BJ (cell line): ENCODE measurements at regions not wholly inside any gene's neighbourhood (a gene's known extent, or its start where the extent isn't known, plus 50 kb on each side); places are given as distances from the start of the nearest gene placed in this dataset.
"Not testable (repeated sequence)": the region's sequence is repeated elsewhere in the genome, so short reads cannot be mapped to it uniquely, and the experiment has no call there.

Experiments used
- CTCF ChIA-PET: fragments of 350-600 bp; formaldehyde crosslinking; extraction: SDS; loops from one replicate; lab custom pipeline; 2021; ENCODE audit warnings: antibody characterized with exemption, inconsistent platforms; lab: Yijun Ruan, JAX
- POLR2A ChIA-PET: fragments of 300-600 bp; sonication (Branson Sonifier 250); formaldehyde crosslinking; extraction: SDS; loops from one replicate; lab custom pipeline; 2021; ENCODE audit warnings: antibody characterized with exemption; lab: Charles Lee
- DNase-seq: peaks from one replicate; pipeline ENCODE4 v3.0.0-alpha.2; 2011; ENCODE audit warnings: low read depth
- H3K27me3 ChIP-seq: 2 replicates; pipeline ENCODE4 v1.6.0; 2011; ENCODE audit warnings: low read length; ENCODE audit not compliant: control insufficient read depth, insufficient read depth
- H3K36me3 ChIP-seq: 2 replicates; pipeline ENCODE4 v1.5.1; 2011; ENCODE audit warnings: low read length; ENCODE audit not compliant: control insufficient read depth, insufficient read depth
- H3K4me3 ChIP-seq: 2 replicates; pipeline ENCODE4 v1.5.1; 2011; ENCODE audit warnings: low read depth, mild to moderate bottlenecking, control low read depth, low read length
- TF ChIP-seq, protein P1 (sequence below): IDR thresholded peaks from 2 replicates; pipeline ENCODE4 v1.5.1; 2011; ENCODE audit warnings: low read depth, mild to moderate bottlenecking, control low read depth, inconsistent platforms, low read length, moderate library complexity; ENCODE audit not compliant: insufficient read depth

DNA sequence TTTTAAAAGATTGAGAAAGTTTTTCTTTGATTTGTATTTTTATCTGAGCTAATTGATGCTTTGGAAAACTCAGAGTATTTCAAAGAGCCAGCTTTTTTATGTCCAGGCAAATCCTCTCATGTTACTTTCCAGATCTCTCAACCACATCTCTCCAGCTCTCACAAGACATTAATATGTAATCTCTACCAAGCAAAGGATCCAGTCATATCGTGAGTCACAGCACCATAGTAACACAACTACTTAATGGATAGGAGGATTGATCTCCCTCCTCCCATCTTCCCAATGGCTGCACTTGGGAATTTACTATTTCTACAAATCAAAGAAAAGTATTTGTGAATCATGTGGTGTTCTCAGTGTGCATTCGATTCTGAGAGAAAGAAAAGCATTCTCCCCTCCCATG, 63.3 kb downstream of the POU4F1 start:
- CTCF ChIA-PET, result no interaction called here
- no peak for DNase-seq

DNA sequence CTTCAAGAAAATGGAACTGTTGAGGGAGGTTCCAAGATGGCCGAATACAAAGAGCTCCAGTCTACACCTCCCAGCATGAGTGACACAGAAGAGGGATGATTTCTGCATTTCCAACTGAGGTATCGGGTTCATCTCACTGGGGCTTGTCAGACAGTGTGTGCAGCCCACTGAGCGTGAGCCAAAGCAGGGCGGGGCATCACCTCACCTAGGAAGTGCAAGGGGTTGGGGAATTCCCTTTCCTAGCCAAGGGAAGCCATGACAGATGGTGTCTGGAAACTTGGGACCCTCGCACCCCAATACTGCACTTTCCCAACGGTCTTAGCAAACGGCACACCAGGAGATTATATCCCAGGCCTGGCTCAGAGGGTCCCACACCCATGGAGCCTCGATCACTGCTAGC, 77.3 kb downstream of the POU4F1 start:
- H3K27me3 ChIP-seq, H3K4me3 ChIP-seq, CTCF ChIA-PET, H3K36me3 ChIP-seq, POLR2A ChIA-PET, DNase-seq: not testable (repeated sequence)

More for the DNA sequence above, 63.3 kb downstream of the POU4F1 start:
- H3K27me3 ChIP-seq, result no peaks in the 10 kb centered on the region
- POLR2A ChIA-PET, result no interaction called here
- TF ChIP-seq, protein P1, sequence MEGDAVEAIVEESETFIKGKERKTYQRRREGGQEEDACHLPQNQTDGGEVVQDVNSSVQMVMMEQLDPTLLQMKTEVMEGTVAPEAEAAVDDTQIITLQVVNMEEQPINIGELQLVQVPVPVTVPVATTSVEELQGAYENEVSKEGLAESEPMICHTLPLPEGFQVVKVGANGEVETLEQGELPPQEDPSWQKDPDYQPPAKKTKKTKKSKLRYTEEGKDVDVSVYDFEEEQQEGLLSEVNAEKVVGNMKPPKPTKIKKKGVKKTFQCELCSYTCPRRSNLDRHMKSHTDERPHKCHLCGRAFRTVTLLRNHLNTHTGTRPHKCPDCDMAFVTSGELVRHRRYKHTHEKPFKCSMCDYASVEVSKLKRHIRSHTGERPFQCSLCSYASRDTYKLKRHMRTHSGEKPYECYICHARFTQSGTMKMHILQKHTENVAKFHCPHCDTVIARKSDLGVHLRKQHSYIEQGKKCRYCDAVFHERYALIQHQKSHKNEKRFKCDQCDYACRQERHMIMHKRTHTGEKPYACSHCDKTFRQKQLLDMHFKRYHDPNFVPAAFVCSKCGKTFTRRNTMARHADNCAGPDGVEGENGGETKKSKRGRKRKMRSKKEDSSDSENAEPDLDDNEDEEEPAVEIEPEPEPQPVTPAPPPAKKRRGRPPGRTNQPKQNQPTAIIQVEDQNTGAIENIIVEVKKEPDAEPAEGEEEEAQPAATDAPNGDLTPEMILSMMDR, result no peak
- H3K4me3 ChIP-seq, result no peak overlapping the region
- no peaks in the 10 kb centered on the region for H3K36me3 ChIP-seq

DNA sequence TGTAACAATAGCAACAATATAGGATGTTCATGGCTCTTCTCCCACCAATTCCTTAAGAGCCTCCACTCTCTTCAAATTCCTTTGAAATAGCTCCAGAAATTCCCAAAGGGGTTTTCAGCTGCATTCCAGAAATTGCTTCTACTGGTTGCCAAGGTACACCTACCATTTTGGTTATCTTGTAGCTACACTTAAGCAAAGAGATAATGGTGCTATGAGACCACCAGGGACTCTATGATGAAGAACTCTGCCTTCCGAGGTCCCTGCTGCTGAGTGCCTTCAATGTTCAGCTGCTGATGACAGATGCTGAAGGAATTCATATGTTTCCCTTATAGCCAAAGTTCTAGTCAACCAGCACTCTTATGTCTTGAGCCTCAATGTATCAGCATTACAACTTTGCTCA, 78.4 kb downstream of the POU4F1 start:
- H3K27me3 ChIP-seq, result no peaks in the 10 kb centered on the region
- CTCF ChIA-PET, result no interaction called here
- no peak for DNase-seq
- H3K36me3 ChIP-seq, result no peaks in the 10 kb centered on the region
- POLR2A ChIA-PET, result no interaction called here
- no peak overlapping the region for H3K4me3 ChIP-seq
- TF ChIP-seq, protein P1, result no peak

DNA sequence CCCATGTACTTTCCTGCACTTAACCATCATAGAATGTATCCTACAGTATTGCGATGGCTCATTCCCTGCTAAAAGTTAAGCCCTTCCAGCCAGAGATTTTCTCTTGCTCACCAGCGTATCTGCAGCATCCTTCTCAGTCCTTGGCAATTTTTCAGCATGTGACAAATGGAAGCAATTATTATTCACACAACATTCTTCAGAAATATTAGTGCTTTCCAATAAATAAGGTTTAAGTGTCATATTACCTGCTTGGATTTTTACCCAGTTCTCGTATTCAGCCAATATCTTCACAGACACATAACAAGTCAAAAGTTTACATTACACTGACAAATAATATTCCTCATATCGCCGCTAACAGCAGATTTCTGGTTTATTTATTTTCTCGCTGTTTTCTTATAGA, 82.3 kb downstream of the POU4F1 start:
- TF ChIP-seq, protein P1, result no peak
- POLR2A ChIA-PET, result no interaction called here
- H3K4me3 ChIP-seq, result no peak overlapping the region

DNA sequence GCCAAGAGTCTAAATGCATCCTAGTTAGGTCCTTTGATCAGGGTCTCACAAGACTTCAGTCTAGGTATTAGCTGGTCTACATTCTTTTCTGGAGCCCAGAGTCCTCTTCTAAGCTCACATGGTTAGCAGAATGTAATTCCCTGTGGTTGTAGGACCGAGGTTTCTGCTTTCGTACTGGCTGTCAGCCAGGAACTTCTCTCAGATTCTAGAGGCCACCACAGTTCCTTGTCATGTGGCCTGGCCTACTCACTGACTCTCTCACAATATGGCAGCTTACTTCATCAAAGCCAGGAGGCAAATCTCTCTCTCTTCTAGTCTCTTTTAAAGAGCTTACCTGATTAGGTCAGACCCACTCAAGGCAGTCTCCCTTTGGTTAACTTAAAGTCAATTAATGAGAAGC, 82.9 kb downstream of the POU4F1 start:
- no peaks in the 10 kb centered on the region for H3K27me3 ChIP-seq
- H3K4me3 ChIP-seq, result no peak overlapping the region
- H3K36me3 ChIP-seq, result no peaks in the 10 kb centered on the region
- TF ChIP-seq, protein P1, result no peak
- no peak for DNase-seq
- CTCF ChIA-PET, result interaction anchor here (0.6 kb wide), 1 partner anchor 24 kb away, joined by 5 read pairs; no protein-coding TSS in a partner anchor
- POLR2A ChIA-PET, result no interaction called here

More for the DNA sequence above, 82.3 kb downstream of the POU4F1 start:
- no peaks in the 10 kb centered on the region for H3K36me3 ChIP-seq
- DNase-seq, result no peak
- CTCF ChIA-PET, result no interaction called here
- no peaks in the 10 kb centered on the region for H3K27me3 ChIP-seq

DNA sequence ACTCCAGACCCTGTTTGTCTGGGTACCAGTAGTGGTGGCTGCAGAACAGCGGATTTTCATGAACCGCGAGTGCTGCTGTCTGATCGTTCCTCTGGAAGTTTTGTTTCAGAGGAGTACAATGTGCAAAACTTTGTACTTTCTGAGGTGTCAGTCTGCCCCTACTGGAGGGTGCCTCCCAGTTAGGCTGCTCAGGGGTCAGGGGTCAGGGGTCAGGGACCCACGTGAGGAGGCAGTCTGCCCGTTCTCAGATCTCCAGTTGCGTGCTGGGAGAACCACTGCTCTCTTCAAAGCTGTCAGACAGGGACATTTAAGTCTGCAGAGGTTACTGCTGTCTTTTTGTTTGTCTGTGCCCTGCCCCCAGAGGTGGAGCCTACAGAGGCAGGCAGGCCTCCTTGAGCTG, 84.9 kb downstream of the POU4F1 start:
- H3K27me3 ChIP-seq, DNase-seq, CTCF ChIA-PET, H3K4me3 ChIP-seq, POLR2A ChIA-PET, H3K36me3 ChIP-seq: not testable (repeated sequence)
